ENCODE measurements at regions not wholly inside any gene's neighbourhood (a gene's known extent, or its start where the extent isn't known, plus 50 kb on each side); places are given as distances from the start of the nearest gene placed in this dataset.

DNA sequence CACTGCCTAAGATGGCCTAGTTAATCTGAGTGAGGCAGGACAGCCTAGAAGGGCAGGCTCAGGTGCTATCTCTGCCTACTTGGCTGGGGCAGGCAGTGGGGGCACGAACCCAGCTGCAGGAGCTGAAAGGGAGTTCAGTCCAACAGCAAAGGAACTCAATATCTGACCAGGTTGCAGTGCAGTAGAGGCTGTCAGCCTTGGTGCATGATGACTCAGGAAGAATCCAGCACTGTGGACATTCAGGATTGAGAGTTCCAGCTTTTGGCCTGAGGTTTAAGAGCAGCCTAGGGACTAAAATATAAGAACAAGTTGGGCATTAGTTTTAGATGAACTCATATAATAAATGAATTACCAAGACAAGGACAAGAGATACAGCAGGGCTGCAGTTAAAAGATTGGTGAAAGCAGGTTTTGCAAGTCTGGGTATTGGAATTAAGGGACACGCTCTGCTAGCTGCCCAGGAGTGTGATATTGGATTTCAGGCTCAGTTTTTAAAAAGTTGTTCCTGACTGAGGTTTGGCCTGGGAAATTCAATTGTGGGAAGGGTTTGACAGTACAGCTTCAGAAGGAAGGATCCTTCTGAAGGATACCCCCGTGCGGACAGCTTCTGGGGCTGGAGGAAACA, 64.7 kb upstream of the ATG10 start:
- no peak for DNase-seq
- Mint-ChIP-seq H3K9me3 (no peaks in the 10 kb centered on the region), H3K4me3 (no peak overlapping the region), H3K27ac (no peak overlapping the region), H3K4me1 (peaks cover 28% of the 10 kb centered on the region), H3K36me3 (ENCODE audit: low read depth) (no peaks in the 10 kb centered on the region), H3K27me3 (no peaks in the 10 kb centered on the region)
- ChIA-PET CTCF (no interaction called here), POLR2A (no interaction called here)
- no peak for ATAC-seq (ENCODE audit: low read depth)
- intact Hi-C loops (cut with micrococcal nuclease) = no loop called here
- TF ChIP-seq, protein P1, sequence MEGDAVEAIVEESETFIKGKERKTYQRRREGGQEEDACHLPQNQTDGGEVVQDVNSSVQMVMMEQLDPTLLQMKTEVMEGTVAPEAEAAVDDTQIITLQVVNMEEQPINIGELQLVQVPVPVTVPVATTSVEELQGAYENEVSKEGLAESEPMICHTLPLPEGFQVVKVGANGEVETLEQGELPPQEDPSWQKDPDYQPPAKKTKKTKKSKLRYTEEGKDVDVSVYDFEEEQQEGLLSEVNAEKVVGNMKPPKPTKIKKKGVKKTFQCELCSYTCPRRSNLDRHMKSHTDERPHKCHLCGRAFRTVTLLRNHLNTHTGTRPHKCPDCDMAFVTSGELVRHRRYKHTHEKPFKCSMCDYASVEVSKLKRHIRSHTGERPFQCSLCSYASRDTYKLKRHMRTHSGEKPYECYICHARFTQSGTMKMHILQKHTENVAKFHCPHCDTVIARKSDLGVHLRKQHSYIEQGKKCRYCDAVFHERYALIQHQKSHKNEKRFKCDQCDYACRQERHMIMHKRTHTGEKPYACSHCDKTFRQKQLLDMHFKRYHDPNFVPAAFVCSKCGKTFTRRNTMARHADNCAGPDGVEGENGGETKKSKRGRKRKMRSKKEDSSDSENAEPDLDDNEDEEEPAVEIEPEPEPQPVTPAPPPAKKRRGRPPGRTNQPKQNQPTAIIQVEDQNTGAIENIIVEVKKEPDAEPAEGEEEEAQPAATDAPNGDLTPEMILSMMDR (IDR thresholded peaks at IDR 0.05) = no peak

DNA sequence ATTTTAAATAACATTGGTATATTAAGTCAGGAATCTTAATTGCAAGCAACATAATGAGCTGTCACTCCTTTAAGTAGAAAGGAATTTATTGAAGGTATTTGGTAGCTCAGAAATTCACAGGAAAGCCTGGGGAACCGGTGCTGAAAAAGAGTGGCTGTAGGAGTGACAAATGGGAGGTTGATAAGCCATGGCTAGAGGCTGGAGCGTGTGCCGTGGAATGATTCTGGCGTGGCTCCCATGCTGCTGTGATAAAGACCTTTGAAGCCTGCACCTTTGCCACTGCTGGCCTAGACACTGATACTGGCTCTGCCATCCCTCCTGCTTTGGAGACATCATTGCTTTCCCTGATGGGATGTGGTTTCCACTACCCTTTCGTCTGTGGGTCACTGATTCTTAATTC, 65.7 kb upstream of the ATG10 start:
- Mint-ChIP-seq H3K27me3 (no peaks in the 10 kb centered on the region), H3K36me3 (ENCODE audit: low read depth) (no peaks in the 10 kb centered on the region), H3K4me3 (no peak overlapping the region), H3K4me1 (peaks cover 28% of the 10 kb centered on the region), H3K9me3 (peaks cover 6% of the 10 kb centered on the region), H3K27ac (no peak overlapping the region)
- TF ChIP-seq, protein P1 (IDR thresholded peaks at IDR 0.05) = no peak
- intact Hi-C loops (cut with micrococcal nuclease) = no loop called here
- DNase-seq (no peak), ATAC-seq (ENCODE audit: low read depth) (no peak)
- ChIA-PET POLR2A (no interaction called here), CTCF (no interaction called here)

DNA sequence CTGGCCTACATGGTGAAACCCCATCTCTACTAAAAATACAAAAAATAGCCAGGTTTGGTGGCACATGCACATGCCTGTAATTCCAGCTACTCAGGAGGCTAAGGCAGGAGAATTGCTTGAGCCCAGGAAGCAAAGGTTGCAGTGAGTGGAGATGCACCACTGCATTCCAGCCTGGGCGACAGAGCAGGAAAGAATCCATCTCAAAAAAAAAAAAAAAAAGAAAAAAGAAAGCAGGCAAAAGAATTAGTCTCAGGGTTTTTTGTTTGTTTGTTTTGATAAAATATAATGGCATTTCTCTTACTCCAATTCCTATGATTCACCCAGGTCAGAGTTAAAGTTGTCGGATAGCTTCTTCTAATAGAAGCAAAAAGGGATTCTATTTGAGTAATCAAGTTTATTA, 67.0 kb upstream of the ATG10 start:
- TF ChIP-seq, protein P1 (IDR thresholded peaks at IDR 0.05) = no peak
- Mint-ChIP-seq H3K9me3 (peaks cover 11% of the 10 kb centered on the region), H3K36me3 (ENCODE audit: low read depth) (no peaks in the 10 kb centered on the region), H3K4me3 (no peak overlapping the region), H3K27me3 (no peaks in the 10 kb centered on the region), H3K4me1 (peaks cover 19% of the 10 kb centered on the region), H3K27ac (no peak overlapping the region)
- POLR2A ChIA-PET = no interaction called here
- intact Hi-C loops (cut with micrococcal nuclease) = no loop called here
- DNase-seq = no peak
- no peak for ATAC-seq (ENCODE audit: low read depth)
- CTCF ChIA-PET = no interaction called here

DNA sequence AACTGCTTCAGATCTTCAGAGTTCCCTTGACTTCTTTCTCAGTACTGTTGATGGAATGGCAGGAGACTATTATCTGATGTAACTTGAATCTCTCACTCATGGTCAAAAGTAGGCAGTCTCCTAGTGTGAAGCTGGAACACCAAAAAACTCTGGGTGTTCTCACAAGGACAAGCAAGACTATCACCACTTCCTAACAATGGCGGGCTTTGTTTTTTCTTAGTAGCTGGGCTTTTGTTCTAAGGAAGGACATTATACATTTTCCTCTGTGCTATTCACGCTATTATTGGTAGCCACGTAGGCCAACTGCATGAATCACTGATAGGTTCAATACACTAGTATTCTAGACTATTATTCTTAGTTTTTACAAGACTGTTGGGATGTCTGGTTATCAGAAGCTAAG, 67.7 kb upstream of the ATG10 start:
- no peak for DNase-seq
- no peak for ATAC-seq (ENCODE audit: low read depth)
- intact Hi-C loops (cut with micrococcal nuclease) = no loop called here
- Mint-ChIP-seq H3K4me3 (no peak overlapping the region), H3K27ac (no peak overlapping the region), H3K4me1 (peaks cover 13% of the 10 kb centered on the region), H3K36me3 (ENCODE audit: low read depth) (no peaks in the 10 kb centered on the region), H3K9me3 (peaks cover 11% of the 10 kb centered on the region), H3K27me3 (no peaks in the 10 kb centered on the region)
- ChIA-PET CTCF (no interaction called here), POLR2A (interaction anchor here (0.6 kb wide), 1 partner anchor 52 kb away, joined by 4 read pairs; no protein-coding TSS in a partner anchor)
- TF ChIP-seq, protein P1 (IDR thresholded peaks at IDR 0.05) = no peak

DNA sequence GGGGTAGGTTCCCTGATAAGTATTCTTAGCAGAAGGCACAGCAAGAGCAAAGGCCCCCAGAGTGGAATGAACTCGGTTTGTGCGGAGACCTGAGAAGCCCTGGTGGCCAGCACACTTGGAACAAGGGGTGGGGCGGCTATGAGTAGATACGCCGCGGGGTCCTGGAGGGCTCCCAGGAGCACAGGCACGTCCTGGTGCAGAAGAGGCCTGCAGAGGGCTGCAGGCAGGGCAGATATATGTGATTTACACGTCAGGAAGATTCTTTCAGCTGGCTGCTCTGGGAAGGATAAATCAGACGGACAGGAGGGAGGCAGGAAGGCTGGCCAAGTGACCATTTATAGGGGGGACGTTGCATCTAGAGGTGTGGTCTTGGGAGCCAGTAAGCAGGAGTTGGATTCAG, 70.2 kb upstream of the ATG10 start:
- CTCF ChIA-PET = no interaction called here
- no peak overlapping the region for H3K27ac Mint-ChIP-seq

More for the DNA sequence above, 70.2 kb upstream of the ATG10 start:
- no peak for ATAC-seq (ENCODE audit: low read depth)
- POLR2A ChIA-PET = no interaction called here
- intact Hi-C loops (cut with micrococcal nuclease) = no loop called here
- Mint-ChIP-seq H3K36me3 (ENCODE audit: low read depth) (no peaks in the 10 kb centered on the region), H3K27me3 (no peaks in the 10 kb centered on the region), H3K4me3 (no peak overlapping the region), H3K4me1 (peaks cover 3% of the 10 kb centered on the region), H3K9me3 (peaks cover 14% of the 10 kb centered on the region)
- TF ChIP-seq, protein P1 (IDR thresholded peaks at IDR 0.05) = no peak
- DNase-seq = no peak
